SK-N-SH treated with all-trans-retinoic acid at 6 μM for 48 hours (cell line): ENCODE measurements at regions not wholly inside any gene's neighbourhood (a gene's known extent, or its start where the extent isn't known, plus 50 kb on each side); places are given as distances from the start of the nearest gene placed in this dataset.

Experiments
- ARNTL ChIP-seq: fragments of 450-650 bp; formaldehyde crosslinking; IDR thresholded peaks from 2 replicates; pipeline ENCODE4 v1.5.0; 2020; ENCODE audit warnings: low read depth, mild to moderate bottlenecking, moderate library complexity, borderline replicate concordance
- ZNF70 ChIP-seq: fragments of 450-650 bp; formaldehyde crosslinking; IDR thresholded peaks from 2 replicates; pipeline ENCODE4 v1.5.0; 2020; ENCODE audit warnings: mild to moderate bottlenecking, moderate library complexity
- TF ChIP-seq, protein P1 (sequence below): fragments of 250-450 bp; sonication (Bioruptor Pico); IDR thresholded peaks from 2 replicates; pipeline ENCODE4 v1.8.0; 2020; ENCODE audit warnings: mild to moderate bottlenecking, moderate library complexity, borderline replicate concordance

DNA sequence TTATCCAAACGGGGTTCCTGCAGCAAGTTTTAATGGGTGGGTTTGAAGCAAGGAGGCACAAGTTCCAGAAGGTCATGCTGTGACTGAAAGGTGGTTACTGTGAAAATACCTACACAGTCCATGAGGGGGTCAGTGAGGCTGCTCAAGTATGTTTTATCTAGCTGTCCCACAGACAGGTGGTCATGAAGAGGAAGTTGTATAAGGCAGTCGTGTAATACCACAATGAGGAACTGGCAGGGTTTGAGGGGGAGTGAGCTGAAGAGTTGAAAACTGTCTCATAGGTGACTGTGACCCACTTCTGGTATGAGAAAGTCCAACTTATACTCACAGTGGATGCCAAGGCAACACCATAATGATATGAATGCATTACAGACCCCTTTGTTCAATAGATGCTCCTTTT lies 856.8 kb downstream of the OTOL1 start:
- TF ChIP-seq ZNF70 (CRISPR knock-in tag) (no peak), ARNTL (CRISPR knock-in tag) (no peak)
- TF ChIP-seq, protein P1, sequence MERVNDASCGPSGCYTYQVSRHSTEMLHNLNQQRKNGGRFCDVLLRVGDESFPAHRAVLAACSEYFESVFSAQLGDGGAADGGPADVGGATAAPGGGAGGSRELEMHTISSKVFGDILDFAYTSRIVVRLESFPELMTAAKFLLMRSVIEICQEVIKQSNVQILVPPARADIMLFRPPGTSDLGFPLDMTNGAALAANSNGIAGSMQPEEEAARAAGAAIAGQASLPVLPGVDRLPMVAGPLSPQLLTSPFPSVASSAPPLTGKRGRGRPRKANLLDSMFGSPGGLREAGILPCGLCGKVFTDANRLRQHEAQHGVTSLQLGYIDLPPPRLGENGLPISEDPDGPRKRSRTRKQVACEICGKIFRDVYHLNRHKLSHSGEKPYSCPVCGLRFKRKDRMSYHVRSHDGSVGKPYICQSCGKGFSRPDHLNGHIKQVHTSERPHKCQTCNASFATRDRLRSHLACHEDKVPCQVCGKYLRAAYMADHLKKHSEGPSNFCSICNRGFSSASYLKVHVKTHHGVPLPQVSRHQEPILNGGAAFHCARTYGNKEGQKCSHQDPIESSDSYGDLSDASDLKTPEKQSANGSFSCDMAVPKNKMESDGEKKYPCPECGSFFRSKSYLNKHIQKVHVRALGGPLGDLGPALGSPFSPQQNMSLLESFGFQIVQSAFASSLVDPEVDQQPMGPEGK (CRISPR knock-in tag), result no peak
